SK-N-SH (cell line): ENCODE measurements at regions not wholly inside any gene's neighbourhood (a gene's known extent, or its start where the extent isn't known, plus 50 kb on each side); places are given as distances from the start of the nearest gene placed in this dataset.

ENCODE experiments used
- CTCF ChIA-PET: fragments of 300-600, 350-600 bp; formaldehyde crosslinking; extraction: SDS; loops from one replicate; lab custom pipeline; 2021; lab: Yijun Ruan, JAX
- POLR2A ChIA-PET: fragments of 350-600 bp; sonication (Branson Sonifier 250); formaldehyde crosslinking; extraction: SDS; loops from one replicate; lab custom pipeline; 2020; ENCODE audit warnings: antibody characterized with exemption, inconsistent platforms; lab: Yijun Ruan, JAX
- DNase-seq: peaks from one replicate; pipeline ENCODE4 v3.0.0; 2012
- H2AFZ ChIP-seq: fragments of 200-600 bp; sonication (generic); 2 replicates; pipeline ENCODE4 v1.8.1; 2016; ENCODE audit warnings: antibody characterized with exemption, mild to moderate bottlenecking, low read depth
- H3F3A ChIP-seq: fragments of 200-600 bp; sonication (generic); replicated peaks from 2 replicates; pipeline ENCODE3; 2016; ENCODE audit warnings: antibody characterized with exemption, mild to moderate bottlenecking; ENCODE audit not compliant: insufficient read depth
- H3K27ac ChIP-seq, 2 experiments: fragments of 200-500 bp in 1 of 2; fragments of 200-600 bp in 1 of 2; sonication (Bioruptor generic) in 1 of 2; sonication (generic), shearing (Covaris generic) in 1 of 2; 2 replicates each; pipeline versions ENCODE4 v1.5.1 to v1.6.1; 2014 to 2016; ENCODE audit warnings: low read depth in 2 of 2, inconsistent platforms in 1 of 2, low read length in 1 of 2, mild to moderate bottlenecking in 1 of 2, mixed read lengths in 1 of 2
- H3K27me3 ChIP-seq: fragments of 200-600 bp; sonication (generic), shearing (Covaris generic); 2 replicates; pipeline ENCODE4 v1.6.1; 2016; ENCODE audit warnings: mixed run types; ENCODE audit not compliant: insufficient read depth
- H3K36me3 ChIP-seq, 2 experiments: fragments of 200-500 bp in 1 of 2; fragments of 200-600 bp in 1 of 2; sonication (Bioruptor generic) in 1 of 2; sonication (generic) in 1 of 2; replicated peaks in 1 of 2; 2 replicates each; pipeline versions ENCODE3 to v1.5.1; 2014 to 2016; ENCODE audit warnings: low read length in 1 of 2, mild to moderate bottlenecking in 1 of 2; ENCODE audit not compliant: insufficient read depth in 2 of 2, control insufficient read depth in 1 of 2
- H3K4me1 ChIP-seq, 2 experiments: fragments of 200-500 bp in 1 of 2; fragments of 200-600 bp in 1 of 2; sonication (Bioruptor generic) in 1 of 2; sonication (generic), shearing (Covaris generic) in 1 of 2; 2 replicates each; pipeline versions ENCODE4 v1.5.1 to v1.6.1; 2014 to 2016; ENCODE audit warnings: low read depth in 1 of 2, low read length in 1 of 2, mixed run types in 1 of 2; ENCODE audit not compliant: insufficient read depth in 2 of 2, control insufficient read depth in 1 of 2
- H3K4me2 ChIP-seq: fragments of 200-600 bp; sonication (generic), shearing (Covaris generic); 2 replicates; pipeline ENCODE4 v1.6.1; 2017; ENCODE audit warnings: mixed run types
- H3K4me3 ChIP-seq, 2 experiments: fragments of 200-500 bp in 1 of 2; fragments of 200-600 bp in 1 of 2; sonication (Bioruptor generic) in 1 of 2; sonication (generic), shearing (Covaris generic) in 1 of 2; 2 replicates each; pipeline versions ENCODE4 v1.5.1 to v1.8.1; 2014 to 2016; ENCODE audit warnings: low read depth in 2 of 2, inconsistent platforms in 1 of 2, low read length in 1 of 2, mild to moderate bottlenecking in 1 of 2, mixed read lengths in 1 of 2, moderate library complexity in 1 of 2
- H3K79me2 ChIP-seq: fragments of 200-600 bp; sonication (generic); 2 replicates; pipeline ENCODE4 v1.8.1; 2017; ENCODE audit warnings: mild to moderate bottlenecking; ENCODE audit not compliant: insufficient read depth
- H3K9ac ChIP-seq: fragments of 200-600 bp; sonication (generic); 2 replicates; pipeline ENCODE4 v1.6.1; 2017; ENCODE audit warnings: mixed run types
- H3K9me2 ChIP-seq: fragments of 200-600 bp; sonication (generic); 2 replicates; pipeline ENCODE4 v1.6.1; 2017; ENCODE audit warnings: mixed run types
- H3K9me3 ChIP-seq: fragments of 200-600 bp; sonication (generic); 2 replicates; pipeline ENCODE4 v1.6.1; 2017; ENCODE audit warnings: mixed run types, mild to moderate bottlenecking, moderate library complexity
- H4K20me1 ChIP-seq: fragments of 200-600 bp; sonication (generic); 2 replicates; pipeline ENCODE4 v1.6.1; 2017; ENCODE audit warnings: mild to moderate bottlenecking, mixed run types; ENCODE audit not compliant: insufficient read depth
- CHD2 ChIP-seq: fragments of 150-350 bp; IDR thresholded peaks from 2 replicates; pipeline ENCODE4 v1.6.1; 2018; ENCODE audit warnings: low read length; ENCODE audit not compliant: partially characterized antibody
- CTCF ChIP-seq: fragments of 200-600 bp; sonication (generic); IDR thresholded peaks from 2 replicates; pipeline ENCODE4 v1.6.1; 2017; ENCODE audit warnings: antibody characterized with exemption, mild to moderate bottlenecking, moderate library complexity
- EP300 ChIP-seq, 2 experiments: IDR thresholded peaks; 2 replicates each; pipeline versions ENCODE4 v1.4.0 to v1.6.1; 2012; ENCODE audit warnings: borderline replicate concordance in 1 of 2, low read depth in 1 of 2, low read length in 1 of 2
- EZH2phosphoT487 ChIP-seq: fragments of 200-600 bp; sonication (generic); IDR thresholded peaks from 2 replicates; pipeline ENCODE4 v1.6.1; 2017; ENCODE audit warnings: low read depth, mixed run types, mild to moderate bottlenecking, antibody characterized with exemption, moderate library complexity, borderline replicate concordance
- FOSL2 ChIP-seq: IDR thresholded peaks from 2 replicates; pipeline ENCODE4 v1.4.0; 2012; ENCODE audit warnings: low read depth, mild to moderate bottlenecking, moderate library complexity, borderline replicate concordance
- FOXJ3 ChIP-seq: sonication (generic); formaldehyde crosslinking; IDR thresholded peaks from 2 replicates; pipeline ENCODE4 v1.5.1; 2020; ENCODE audit warnings: mild to moderate bottlenecking, missing genetic modification reagents
- FOXM1 ChIP-seq: IDR thresholded peaks from 2 replicates; pipeline ENCODE4 v1.4.0; 2012; ENCODE audit warnings: low read depth, mild to moderate bottlenecking
- GABPA ChIP-seq: IDR thresholded peaks from 2 replicates; pipeline ENCODE4 v1.4.0; 2012; ENCODE audit warnings: low read depth, mild to moderate bottlenecking
- GATA2 ChIP-seq: sonication (generic); formaldehyde crosslinking; IDR thresholded peaks from 2 replicates; pipeline ENCODE4 v1.5.0; 2020; ENCODE audit warnings: mild to moderate bottlenecking, missing genetic modification reagents
- MAX ChIP-seq: IDR thresholded peaks from 2 replicates; pipeline ENCODE4 v1.4.0; 2012; ENCODE audit warnings: low read depth
- POLR2AphosphoS5 ChIP-seq: IDR thresholded peaks from 2 replicates; pipeline ENCODE4 v1.6.1; 2012; ENCODE audit warnings: low read depth, low read length
- RAD21 ChIP-seq: IDR thresholded peaks from 2 replicates; pipeline ENCODE4 v1.6.1; 2012; ENCODE audit warnings: mild to moderate bottlenecking, low read length
- RXRA ChIP-seq: IDR thresholded peaks from 2 replicates; pipeline ENCODE4 v1.4.0; 2012; ENCODE audit warnings: low read depth, mild to moderate bottlenecking, borderline replicate concordance
- TEAD4 ChIP-seq: IDR thresholded peaks from 2 replicates; pipeline ENCODE4 v1.4.0; 2012; ENCODE audit warnings: mild to moderate bottlenecking, borderline replicate concordance; ENCODE audit not compliant: insufficient read depth
- YY1 ChIP-seq: IDR thresholded peaks from 2 replicates; pipeline ENCODE4 v1.4.0; 2012; ENCODE audit warnings: low read depth, mild to moderate bottlenecking
- WGBS: methylation state at CpG from one replicate; pipeline ENCODE4 v1.1.6; 2017; ENCODE audit warnings: low lambda C conversion rate; 5-methylcytosine and 5-hydroxymethylcytosine counted together

GRCh38 chr5:155441849-155442248, 428.3 kb downstream of the KIF4B start:
- H3K4me2 ChIP-seq = no peak overlapping the region
- no peak overlapping the region for H3K9ac ChIP-seq
- CTCF ChIA-PET = interaction anchor here (1.1 kb wide), 1 partner anchor 17 kb away, joined by 3 read pairs; no protein-coding TSS in a partner anchor
- H3K27ac ChIP-seq = no peak overlapping the region
- H3K9me3 ChIP-seq = no peaks in the 10 kb centered on the region
- TF ChIP-seq FOXJ3 (CRISPR knock-in tag) (no peak), YY1 (no peak), EZH2phosphoT487 (no peak), FOSL2 (no peak), GABPA (no peak), FOXM1 (no peak), GATA2 (CRISPR knock-in tag) (no peak), RXRA (no peak), TEAD4 (no peak), POLR2AphosphoS5 (no peak), CHD2 (no peak), CTCF (no peak), MAX (no peak), RAD21 (no peak)
- DNase-seq = no peak
- H3K9me2 ChIP-seq = no peaks in the 10 kb centered on the region
- no peaks in the 10 kb centered on the region for H3F3A ChIP-seq
- H3K36me3 ChIP-seq = no peaks in the 10 kb centered on the region
- no peaks in the 10 kb centered on the region for H4K20me1 ChIP-seq
- no peaks in the 10 kb centered on the region for H3K27me3 ChIP-seq
- POLR2A ChIA-PET = no interaction called here
- H3K4me1 ChIP-seq = no peaks in the 10 kb centered on the region
- H3K4me3 ChIP-seq = no peak overlapping the region
- H3K79me2 ChIP-seq = no peaks in the 10 kb centered on the region
- H2AFZ ChIP-seq = no peak overlapping the region

- DNase-seq = no peak
- Histone ChIP-seq H3K4me1 (no peaks in the 10 kb centered on the region; a peak in 1 of 4 replicates), H3K27ac (no peak overlapping the region), H3K27me3 (no peaks in the 10 kb centered on the region), H3K4me2 (no peak overlapping the region), H2AFZ (no peak overlapping the region), H3K36me3 (no peaks in the 10 kb centered on the region), H3K9me3 (no peaks in the 10 kb centered on the region), H3K4me3 (no peak overlapping the region), H3K79me2 (no peaks in the 10 kb centered on the region), H3K9me2 (no peaks in the 10 kb centered on the region), H3F3A (no peaks in the 10 kb centered on the region), H3K9ac (no peak overlapping the region), H4K20me1 (no peaks in the 10 kb centered on the region)
- TF ChIP-seq EP300 (IDR thresholded peaks at IDR 0.05; ENCODE audit: borderline replicate concordance in 1 of 2, low read depth in 1 of 2, low read length in 1 of 2) (no peak), GABPA (no peak)
- ChIA-PET POLR2A (no interaction called here), CTCF (no interaction called here)
- 8% methylated on average over 2 of the region's 2 CpGs for WGBS
Measured at GRCh38 chr5:155451106-155451505, 437.6 kb downstream of the KIF4B start.
